ENCODE measurements at regions not wholly inside any gene's neighbourhood (a gene's known extent, or its start where the extent isn't known, plus 50 kb on each side); places are given as distances from the start of the nearest gene placed in this dataset.

DNA sequence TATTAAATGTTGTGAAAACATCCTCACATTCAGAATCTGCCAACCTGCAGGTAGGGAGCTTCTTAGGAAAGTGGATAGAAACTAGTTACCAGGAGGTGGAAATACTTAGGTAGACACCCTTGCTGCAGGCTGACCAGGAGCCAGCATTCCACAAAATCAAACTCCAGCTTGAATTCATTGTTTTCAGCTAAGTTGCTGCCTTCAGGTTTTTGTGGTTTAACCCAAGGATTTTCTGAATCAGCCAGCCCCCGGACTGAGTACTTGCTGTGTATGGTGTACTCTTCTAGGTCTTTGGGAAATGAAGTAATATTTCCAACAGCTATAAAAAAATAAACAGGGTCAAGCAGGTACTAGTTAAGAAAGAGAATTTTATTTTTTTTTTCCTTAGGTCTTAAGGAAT is 192.1 kb upstream of the CHST9 start:
- no peak for TF ChIP-seq POLR2A (IDR thresholded peaks at IDR 0.05)
- TF ChIP-seq, protein P1, sequence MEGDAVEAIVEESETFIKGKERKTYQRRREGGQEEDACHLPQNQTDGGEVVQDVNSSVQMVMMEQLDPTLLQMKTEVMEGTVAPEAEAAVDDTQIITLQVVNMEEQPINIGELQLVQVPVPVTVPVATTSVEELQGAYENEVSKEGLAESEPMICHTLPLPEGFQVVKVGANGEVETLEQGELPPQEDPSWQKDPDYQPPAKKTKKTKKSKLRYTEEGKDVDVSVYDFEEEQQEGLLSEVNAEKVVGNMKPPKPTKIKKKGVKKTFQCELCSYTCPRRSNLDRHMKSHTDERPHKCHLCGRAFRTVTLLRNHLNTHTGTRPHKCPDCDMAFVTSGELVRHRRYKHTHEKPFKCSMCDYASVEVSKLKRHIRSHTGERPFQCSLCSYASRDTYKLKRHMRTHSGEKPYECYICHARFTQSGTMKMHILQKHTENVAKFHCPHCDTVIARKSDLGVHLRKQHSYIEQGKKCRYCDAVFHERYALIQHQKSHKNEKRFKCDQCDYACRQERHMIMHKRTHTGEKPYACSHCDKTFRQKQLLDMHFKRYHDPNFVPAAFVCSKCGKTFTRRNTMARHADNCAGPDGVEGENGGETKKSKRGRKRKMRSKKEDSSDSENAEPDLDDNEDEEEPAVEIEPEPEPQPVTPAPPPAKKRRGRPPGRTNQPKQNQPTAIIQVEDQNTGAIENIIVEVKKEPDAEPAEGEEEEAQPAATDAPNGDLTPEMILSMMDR (IDR thresholded peaks at IDR 0.05) = no peak

Data from lower leg skin (tissue), 3 donors.